ENCODE measurements at regions not wholly inside any gene's neighbourhood (a gene's known extent, or its start where the extent isn't known, plus 50 kb on each side); places are given as distances from the start of the nearest gene placed in this dataset.

DNA sequence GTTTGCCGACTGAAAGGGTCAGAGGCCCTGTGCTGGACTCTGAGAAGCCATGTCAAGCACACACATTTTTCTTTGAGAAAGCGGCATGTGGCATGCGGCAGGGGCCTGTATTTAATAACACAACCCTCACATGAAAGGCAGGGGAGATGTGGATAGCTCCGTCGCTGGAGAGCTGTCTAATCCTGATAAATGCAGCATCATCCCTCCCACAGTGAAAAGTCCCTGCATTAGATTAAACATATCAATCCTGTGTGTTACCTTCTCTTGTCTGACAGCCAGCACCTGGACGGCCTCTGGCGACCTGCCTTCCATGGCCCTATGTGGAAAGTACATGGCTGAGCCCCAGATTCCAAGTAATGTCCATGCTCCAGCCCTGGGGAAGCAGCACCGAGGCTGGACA, 313.0 kb upstream of the AJAP1 start:
- DNase-seq = no peak

DNA sequence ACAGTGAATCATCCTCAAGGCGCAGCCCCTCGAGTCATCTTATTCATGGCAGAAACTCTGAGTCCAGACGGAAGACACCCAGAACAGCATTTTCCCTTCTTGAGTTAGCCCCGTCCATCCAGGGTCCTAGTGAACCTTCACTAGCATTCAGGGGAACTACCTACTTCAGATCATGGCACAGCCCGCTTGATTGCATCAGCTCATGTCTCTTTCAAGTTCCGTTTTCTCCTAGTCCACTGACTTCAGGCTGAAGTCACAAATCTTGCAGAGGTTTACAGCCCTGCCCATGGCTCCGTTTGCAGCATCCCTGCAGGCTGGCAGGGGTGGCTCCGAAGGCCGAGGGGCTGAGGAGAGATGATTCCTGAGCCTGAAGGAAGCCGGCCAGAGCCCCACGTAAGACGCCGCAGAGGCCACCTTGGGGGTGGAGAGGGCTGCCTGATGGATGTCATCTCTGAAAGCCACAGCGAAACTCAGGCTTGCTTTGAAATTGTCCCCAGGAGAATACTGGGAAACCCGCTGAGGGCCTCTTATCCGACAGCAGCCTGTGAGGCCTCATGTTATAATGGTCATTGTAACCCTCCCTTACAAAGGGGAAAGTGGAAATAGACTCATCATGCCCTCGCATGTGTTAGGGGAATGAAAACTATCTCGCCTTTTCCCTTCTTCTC, 310.2 kb upstream of the AJAP1 start:
- DNase-seq = no peak

DNA sequence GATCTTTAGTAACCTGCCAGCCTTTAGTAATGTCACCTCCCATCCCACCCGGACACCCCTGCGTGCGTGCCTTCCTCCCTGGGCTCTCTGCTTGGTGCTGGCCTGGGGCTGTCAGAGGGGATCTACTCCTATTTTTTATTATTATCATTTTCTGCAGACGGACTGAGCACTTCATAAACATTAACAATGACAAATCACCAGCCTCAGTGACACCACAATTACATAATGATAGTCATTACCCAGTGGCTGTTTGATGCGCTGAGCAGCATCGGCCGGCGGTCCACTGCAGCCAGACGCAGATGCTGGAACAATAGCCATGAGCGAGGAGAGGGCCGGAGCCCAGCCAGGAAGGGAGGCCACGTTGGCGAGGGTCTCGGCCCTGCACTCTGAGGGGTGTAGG, 309.3 kb upstream of the AJAP1 start:
- no peak for DNase-seq

DNA sequence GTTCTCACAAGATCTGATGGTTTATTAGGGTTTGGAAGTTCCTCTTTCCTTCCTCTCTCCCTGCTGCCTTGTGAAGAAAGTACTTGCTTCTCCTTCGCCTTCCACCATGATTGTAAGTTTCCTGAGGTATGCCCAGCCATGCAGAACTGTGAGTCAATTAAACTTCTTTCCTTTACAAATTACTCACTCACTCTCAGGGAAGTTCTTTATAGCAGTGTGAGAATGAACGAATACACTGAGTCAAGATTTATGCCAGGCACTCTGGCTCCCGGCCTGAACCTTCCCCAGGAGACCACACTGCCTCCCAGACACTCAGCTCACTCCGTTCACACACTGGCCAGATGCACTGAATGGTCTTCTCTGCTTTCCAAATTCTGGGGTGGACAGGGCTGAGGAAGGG, 308.3 kb upstream of the AJAP1 start:
- no peak for DNase-seq

DNA sequence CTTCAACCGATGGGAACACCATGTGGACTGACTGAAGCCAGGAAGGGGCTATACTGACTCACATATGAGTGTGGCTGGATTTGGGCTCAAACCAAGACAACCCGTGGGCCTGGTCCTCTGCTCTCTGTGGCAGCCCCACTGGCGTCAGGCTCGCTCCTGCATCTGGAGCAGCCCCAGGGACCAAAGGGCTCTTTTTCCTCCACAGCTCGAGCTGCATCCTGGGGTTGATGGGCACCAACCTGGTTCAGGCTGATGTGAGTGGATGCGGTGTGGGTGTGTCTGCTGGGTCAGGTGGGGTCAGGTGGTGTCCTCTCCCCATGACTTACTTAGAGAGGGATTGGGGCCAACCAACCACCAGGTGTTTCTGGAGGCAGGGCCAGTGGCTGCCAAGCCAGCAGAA, 303.0 kb upstream of the AJAP1 start:
- DNase-seq = no peak

DNA sequence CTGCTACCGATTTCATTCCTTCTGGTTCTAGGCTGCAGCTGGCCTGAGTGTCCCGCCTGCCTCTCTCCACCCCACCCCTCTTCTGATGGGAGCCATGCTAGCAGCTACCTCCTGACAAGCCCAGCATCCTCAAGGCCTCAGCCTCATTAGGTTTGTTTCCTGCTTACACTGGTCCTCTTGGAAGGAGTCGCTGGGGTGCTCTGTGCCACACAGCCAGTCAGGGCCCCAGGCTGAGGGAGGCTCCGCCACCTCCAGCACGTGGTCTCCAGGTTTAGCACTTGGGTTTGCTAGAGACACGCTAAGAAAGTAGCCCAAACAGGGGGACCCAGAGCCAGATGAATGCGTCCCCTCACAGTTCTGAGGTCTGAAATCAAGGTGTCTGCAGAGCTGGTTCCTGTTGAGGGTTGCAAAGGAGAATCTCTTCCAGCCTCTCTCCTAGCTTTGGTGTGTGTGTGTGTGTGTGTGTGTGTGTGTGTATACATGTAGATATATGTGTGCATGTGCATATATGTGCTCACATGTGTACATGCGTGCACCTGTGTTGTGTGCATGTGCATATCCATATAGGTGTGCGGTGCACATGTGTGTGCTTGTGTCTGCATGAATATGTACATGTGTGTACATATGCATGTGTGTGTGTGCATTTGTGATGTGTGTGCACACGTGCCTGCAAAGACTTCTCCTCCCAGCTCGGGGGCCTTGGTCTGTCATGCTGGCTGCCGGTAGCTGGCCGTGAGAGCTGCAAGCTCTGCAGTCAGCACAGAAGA, 301.1 kb upstream of the AJAP1 start:
- no peak for DNase-seq

DNA sequence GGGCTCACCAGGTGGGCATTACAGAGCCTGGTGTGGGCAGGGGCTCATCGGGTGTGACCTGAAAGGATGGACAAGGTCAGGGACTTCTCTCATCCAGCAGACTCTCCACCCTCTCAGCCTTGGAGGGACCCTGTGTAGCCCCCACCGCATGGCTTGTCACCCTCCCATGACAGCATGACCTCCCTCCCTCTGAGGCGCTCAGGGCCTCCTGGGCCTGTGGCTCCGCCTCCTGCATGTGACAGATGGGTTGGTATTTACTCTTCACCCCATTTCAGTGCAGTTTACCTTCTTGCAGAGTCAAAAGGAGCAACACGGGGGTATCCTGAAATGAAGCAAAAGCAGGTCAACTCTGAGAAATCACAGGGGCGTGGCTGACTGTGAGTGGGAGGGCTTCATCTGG, 298.6 kb upstream of the AJAP1 start:
- DNase-seq = no peak

DNA sequence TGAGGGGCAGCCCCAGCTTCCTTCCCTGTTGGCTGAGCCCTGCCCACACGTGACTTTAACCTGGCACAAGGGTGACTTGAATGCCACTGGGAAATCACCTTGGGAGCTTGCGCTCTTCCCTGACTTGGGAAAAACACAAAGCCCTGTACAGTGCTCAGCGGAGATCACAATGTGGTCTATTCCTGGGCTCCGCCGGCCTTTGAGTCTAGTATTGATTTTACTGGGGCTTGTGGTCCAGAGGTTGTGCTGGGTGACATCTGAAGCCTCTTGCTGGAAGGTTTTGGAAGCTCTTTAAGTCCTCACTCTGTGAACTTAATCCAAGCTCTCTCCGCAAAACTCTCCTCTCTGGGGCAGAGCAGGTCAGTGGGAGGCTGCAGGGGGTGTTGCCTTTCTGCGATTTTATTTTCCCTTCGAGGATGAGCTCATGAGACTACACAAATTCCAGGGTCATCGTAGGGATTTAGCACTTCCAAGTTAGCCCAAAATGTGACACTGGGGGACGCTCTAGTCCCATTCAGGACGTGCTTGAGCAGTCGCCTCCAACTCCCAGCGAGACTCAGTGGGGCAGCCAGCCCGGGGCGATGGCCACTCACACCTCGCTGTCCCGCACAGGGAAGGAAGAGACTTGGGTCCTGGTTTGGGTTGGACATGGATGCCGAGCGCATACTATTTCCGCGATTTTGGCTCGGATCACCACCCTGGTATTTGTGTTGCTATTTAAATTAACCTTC, 291.9 kb upstream of the AJAP1 start:
- DNase-seq = no peak

DNA sequence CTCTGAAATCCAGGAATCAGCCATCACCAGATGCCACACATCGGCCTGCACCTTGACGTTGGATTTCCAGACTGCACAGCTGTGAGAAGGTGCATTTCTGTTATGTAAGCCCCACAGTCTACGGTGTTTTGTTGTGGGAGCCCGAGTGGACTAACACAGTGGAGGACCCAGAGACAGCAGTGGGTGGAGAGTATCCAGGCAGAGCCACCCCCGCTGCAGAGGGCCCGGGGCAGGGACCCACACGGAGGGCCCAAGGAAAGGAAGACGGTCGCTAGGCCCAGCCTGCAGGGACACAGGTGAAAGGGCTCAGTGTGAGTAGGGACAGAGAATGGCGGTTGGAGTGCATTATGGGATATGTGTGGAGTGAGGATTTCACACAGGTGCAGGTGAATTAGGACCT, 288.3 kb upstream of the AJAP1 start:
- DNase-seq = no peak

DNA sequence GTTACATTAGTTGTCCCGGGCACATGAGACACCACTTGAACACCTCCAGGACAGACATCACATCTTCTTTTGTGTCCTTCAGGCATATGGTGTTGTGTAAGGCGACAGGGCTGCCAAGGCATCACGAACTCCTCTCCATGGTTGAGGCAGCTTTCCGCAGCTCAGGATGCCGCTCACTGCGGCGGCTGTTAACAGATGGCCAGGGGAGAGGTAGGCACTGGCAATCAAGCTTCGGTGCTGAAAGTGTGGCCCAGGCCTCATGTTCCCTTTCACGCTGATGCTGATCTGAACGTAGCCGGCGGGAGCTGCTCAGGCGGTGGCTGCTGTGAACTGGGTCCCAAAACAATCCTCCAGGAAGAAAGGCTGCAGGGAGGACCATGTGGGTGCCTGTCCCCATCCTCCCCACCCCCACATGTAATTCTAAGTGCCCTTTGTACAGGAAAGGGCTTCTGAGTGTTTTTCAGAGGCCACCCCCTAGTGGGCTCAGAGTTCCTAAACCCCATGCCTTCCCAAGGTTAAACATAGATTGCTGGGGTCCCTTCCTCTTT, 287.1 kb upstream of the AJAP1 start:
- DNase-seq = no peak

DNA sequence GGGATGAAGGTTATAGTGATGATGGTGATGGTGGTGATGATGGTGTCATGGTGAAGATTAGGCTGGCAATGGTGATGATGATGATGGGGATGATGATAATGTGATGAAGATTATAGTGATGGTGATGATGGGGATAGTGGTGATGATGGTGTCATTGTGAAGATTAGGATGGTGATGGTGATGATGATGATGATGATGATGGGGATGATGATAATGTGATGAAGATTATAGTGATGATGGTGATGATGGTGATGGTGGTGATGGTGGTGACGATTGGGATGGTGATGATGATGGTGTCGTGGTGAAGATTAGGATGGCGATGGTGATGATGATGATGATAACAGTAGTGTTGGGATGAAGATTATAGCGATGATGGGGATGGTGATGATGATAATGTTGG, 285.1 kb upstream of the AJAP1 start:
- DNase-seq = no peak

DNA sequence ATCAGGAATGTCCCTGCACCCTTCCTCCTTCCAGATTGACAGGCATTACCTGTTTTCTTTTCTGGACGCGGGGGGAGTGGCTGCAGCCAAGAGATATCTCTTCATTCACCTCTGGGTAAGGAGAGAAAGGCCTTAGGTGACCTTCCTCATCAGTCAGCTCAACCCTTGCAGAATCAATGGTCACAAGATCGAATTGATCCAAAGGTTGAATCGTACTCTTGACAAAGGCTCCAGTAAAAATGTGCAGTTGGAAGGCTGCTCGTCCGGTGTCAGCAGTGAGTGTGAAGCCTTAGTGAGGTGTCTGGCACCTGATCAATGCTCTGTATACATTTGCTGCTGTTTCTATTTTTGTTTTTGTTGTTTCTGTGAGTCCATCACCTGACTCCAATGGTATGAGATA, 282.6 kb upstream of the AJAP1 start:
- DNase-seq = no peak

DNA sequence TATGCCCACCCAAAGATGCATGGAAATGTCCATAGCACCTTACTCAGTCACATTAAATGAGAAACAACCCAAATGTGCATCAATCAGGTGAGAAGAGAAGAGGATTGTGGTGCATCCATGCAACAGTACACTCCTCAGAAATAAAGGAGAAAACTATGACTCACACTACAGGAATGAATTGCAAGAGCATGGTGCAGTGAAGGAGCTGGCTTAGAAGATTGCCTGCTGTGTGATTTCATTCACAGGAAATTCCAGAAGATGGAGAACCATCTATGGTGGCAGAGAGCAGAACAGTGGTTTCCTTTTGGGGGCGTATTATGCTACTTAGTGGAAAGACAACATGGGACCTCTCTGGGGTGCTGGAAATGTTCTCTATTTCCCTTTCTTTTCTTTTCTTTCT, 278.6 kb upstream of the AJAP1 start:
- no peak for DNase-seq

DNA sequence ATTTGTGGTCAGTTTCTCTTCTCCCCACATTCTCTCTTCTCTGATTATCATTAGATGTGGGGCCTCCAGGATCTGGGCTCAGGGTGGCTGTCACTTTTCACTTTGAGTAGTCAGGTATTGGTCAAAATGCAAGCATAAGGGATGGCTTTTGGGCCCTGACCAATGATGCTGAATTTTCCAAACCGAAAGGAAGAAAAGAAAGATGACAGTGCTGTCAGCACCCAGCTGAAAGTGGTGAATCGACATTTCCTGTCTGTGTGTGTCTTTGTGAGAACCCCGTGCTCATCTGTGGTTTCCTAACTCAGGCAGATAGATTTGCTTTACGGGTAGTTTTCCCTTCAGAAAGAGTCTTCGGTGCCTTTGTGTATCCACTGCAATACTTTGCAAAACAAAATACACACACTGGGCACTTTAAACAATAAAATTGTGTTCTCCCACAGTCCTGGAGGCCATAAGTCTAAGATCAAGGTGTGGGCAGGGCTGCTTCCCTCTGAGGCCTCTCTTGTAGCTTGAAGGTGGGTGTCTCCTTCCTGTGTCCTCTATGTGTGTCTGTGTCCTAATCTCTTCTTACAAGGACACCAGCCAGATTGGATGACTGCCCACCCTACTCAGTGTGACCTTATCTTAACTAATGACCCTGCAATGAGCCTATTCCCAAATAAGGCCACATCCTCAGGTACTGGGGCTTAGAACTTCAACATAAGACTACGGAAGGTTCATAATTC, 274.8 kb upstream of the AJAP1 start:
- DNase-seq = no peak

DNA sequence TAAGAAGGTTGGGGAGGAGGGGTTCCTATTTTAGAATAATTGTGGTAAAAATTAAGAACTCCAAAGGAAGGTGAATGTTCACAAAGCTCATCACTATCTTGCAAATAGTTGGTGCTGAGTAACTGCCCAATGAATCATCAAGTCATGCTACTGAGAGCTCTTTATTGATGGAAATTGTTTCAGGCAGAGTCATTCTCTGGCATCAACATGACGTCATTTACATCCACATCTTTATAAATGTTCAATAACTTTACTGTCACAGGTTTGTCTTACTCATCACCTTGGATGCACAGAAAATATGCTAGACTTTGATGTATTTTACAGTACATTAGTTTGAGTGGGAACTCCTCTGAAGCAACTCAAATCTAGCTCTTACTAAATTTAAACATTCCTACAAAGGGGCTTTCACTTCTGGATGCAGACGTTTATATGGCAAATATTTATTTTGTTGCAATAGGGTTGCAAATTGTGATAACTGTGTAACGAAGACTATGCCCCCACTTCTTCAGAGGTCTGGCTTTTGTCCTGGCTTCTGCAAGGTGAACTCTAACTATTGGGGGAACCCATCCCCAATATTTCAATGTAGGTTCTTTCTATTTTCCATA, 273.7 kb upstream of the AJAP1 start:
- DNase-seq = no peak

DNA sequence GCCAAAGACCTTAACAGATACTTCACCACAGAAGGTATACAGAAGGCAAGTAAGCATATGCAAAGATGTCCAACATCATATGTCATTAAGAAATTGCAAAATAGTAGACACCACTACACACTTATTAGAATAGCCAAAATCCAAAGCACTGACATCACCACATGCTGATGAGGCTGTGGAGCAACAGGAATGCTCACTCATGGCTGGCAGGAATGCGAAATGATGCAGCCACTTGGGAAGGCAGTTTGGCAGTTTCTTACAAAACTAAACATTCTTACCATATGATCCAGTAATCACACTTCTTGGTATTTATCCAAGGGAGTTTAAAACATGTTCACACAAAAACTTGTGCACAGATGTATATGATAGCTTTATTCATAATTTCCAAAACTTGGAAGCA, 261.2 kb upstream of the AJAP1 start:
- DNase-seq = no peak

DNA sequence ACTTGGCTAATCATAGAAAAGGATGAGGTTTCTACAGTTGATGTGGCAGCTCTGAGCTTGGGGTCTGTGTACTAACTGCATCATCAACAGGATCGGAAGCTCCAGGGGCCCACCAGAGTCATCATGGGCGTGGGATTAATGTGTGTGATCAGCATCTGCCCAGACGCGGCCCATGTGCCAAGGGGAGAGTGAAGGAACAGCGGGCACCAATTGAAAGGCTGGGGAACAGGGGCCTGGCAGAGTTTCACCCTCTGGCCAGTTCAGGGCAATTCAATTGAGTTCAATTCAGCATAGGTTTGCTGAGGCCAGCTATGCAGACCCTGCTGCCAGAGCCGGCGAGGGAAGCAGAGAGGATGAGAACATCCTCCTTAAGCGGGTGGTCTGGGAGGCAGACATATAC, 260.0 kb upstream of the AJAP1 start:
- no peak for DNase-seq

DNA sequence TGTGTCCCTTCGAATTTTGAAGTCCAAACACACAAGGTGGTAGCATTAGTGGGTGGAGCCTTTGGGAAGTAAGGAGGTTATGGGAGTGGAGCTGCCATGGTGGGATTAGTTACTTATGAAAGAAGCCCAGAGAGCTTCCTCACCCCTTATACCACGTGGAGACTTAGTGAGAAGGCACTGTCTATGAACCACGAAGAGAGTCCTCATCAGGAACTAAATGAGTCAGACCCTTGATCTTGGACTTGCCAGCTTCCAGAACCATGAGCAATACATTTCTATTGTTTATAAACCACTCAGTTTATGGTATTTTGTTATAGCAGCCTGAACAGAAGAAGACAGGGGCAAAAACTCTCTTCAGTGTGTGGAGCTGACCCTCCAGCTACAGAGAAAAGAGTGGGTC, 259.3 kb upstream of the AJAP1 start:
- DNase-seq = no peak

DNA sequence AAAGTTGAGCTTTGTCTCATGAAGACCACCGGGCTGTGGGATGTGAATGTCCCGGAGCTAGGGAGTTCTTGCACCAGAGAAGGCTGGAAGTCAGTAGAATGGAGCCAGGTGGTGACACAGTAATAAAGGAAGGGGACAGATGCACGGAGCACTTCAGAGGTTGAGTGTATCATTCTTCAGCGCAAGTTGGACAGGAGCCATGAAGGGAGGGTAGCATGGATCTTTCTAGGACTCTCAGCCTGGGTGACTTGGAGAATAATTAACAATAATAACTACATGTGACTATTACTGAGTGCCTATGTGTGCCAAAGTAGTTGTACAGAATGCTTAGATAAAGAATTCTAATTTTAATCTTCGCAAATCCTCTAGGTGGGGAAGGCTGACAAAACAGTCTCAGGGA, 258.7 kb upstream of the AJAP1 start:
- DNase-seq = peak; percentile 63

DNA sequence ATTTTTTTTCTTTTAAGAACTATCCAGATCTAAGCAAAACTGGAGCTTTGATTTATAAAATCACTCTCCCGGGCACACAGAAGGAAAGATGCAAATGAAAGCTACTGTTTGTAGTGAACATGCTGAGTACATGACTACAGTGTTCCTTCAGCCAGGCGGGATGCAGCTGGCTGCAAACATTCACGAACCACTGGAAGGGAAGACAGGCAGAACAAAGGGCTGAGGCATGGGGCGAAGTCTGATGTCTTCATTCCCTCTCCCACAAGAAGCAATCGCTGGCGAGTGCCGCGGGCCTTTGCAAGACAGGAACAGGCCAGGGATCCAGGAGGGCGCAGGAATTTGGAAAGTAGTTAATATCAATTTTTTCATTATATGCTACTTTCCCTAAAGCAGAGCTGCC, 257.9 kb upstream of the AJAP1 start:
- DNase-seq = peak; percentile 19

DNA sequence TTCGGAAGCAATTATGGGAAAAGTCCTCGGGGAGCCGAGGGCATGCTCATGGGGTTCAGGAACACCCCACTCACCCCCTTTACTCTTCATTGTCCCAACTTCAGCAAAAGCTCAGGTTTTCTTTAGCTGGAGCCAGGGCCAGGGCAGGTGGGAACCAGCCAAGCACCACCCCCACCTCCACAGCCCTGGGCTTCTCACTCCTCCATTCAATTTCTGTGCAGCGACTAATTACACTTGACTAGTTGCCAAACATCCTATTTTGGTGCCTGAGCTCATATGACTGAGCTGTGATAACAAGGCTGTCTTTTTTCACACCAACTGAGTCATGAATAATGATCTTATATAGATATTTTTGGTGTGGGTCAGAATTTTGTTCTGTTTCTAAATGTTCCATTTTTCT, 257.2 kb upstream of the AJAP1 start:
- DNase-seq = peak; percentile 26

DNA sequence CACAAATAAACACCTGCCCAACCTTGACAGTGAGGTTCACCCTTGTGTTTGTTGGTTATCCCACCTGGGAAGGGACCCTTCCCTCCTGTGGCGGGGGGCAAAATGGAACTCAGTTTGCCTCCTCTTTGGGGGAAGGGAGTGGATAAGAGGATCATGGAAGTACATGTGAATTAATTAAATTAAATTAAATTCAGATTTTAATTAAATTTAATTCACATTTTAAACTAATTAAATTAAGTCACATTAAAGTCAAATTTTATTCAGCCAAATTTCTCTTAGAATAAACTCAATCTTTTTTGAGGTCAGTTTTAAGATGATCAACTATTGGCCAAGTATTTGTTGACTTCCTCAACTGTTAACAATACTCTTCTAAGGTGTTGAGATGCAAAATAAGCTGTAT, 252.4 kb upstream of the AJAP1 start:
- no peak for DNase-seq

Measured in NCI-H510A treated with DMSO at 0.1 percent for 48 hours (cell line).